Keratinocyte (primary cell): ENCODE measurements at regions not wholly inside any gene's neighbourhood (a gene's known extent, or its start where the extent isn't known, plus 50 kb on each side); places are given as distances from the start of the nearest gene placed in this dataset.

Experiments
- DNase-seq: peaks from one replicate; pipeline ENCODE4 v3.0.0-alpha.2; 2011; ENCODE audit warnings: low read depth, missing footprints, low spot score
- FAIRE-seq: peaks from 2 replicates; lab custom pipeline; 2011; peaks lifted over from hg19 to GRCh38; lab: Jason Lieb, UNC
- H2AFZ ChIP-seq: 2 replicates; pipeline ENCODE4 v1.6.0; 2012; ENCODE audit warnings: low read length, control low read depth, inconsistent platforms; ENCODE audit not compliant: control insufficient read depth
- H3K27ac ChIP-seq: 2 replicates; pipeline ENCODE4 v1.5.1; 2011; ENCODE audit warnings: low read length; ENCODE audit not compliant: control insufficient read depth, insufficient read depth
- H3K27me3 ChIP-seq: 3 replicates; pipeline ENCODE4 v1.6.0; 2011; ENCODE audit warnings: low read length; ENCODE audit not compliant: control insufficient read depth, insufficient read depth; ENCODE audit errors: extremely low read depth
- H3K36me3 ChIP-seq, 2 experiments: 2 replicates in 1 of 2; 3 replicates in 1 of 2; pipeline ENCODE4 v1.5.1; 2011; ENCODE audit warnings: low read length in 2 of 2, mild to moderate bottlenecking in 1 of 2; ENCODE audit not compliant: control insufficient read depth in 2 of 2, insufficient read depth in 2 of 2; ENCODE audit errors: extremely low read depth in 1 of 2
- H3K4me1 ChIP-seq: 3 replicates; pipeline ENCODE4 v1.5.1; 2011; ENCODE audit warnings: low read length; ENCODE audit not compliant: control insufficient read depth, insufficient read depth; ENCODE audit errors: extremely low read depth
- H3K4me2 ChIP-seq: 3 replicates; pipeline ENCODE4 v1.6.0; 2011; ENCODE audit warnings: low read depth, low read length; ENCODE audit not compliant: control insufficient read depth, insufficient read depth; ENCODE audit errors: extremely low read depth
- H3K4me3 ChIP-seq, 3 experiments: fragments of 200-600 bp in 1 of 3; sonication (generic) in 1 of 3; 2 replicates in 2 of 3; 3 replicates in 1 of 3; pipeline ENCODE4 v1.5.1; 2011 to 2016; ENCODE audit warnings: low read length in 3 of 3, mild to moderate bottlenecking in 3 of 3, control low read depth in 2 of 3, inconsistent platforms in 1 of 3, low read depth in 1 of 3, mixed read lengths in 1 of 3, mixed run types in 1 of 3, moderate library complexity in 1 of 3; ENCODE audit not compliant: control insufficient read depth in 2 of 3, insufficient read depth in 2 of 3; ENCODE audit errors: extremely low read depth in 1 of 3
- H3K79me2 ChIP-seq: 2 replicates; pipeline ENCODE4 v1.6.0; 2012; ENCODE audit warnings: low read length; ENCODE audit not compliant: control insufficient read depth, insufficient read depth
- H3K9ac ChIP-seq: 3 replicates; pipeline ENCODE4 v1.6.0; 2011; ENCODE audit warnings: low read length; ENCODE audit not compliant: control insufficient read depth, insufficient read depth; ENCODE audit errors: extremely low read depth
- H3K9me1 ChIP-seq: 3 replicates; pipeline ENCODE4 v1.6.0; 2011; ENCODE audit warnings: low read length; ENCODE audit not compliant: control insufficient read depth, insufficient read depth; ENCODE audit errors: extremely low read depth
- H3K9me3 ChIP-seq: 2 replicates; pipeline ENCODE4 v1.5.1; 2012; ENCODE audit warnings: low read depth, low read length; ENCODE audit not compliant: control insufficient read depth
- H4K20me1 ChIP-seq: 3 replicates; pipeline ENCODE4 v1.6.0; 2011; ENCODE audit warnings: low read length; ENCODE audit not compliant: control insufficient read depth, insufficient read depth; ENCODE audit errors: extremely low read depth
- CTCF ChIP-seq, 3 experiments: IDR thresholded peaks in 1 of 3; conservative IDR thresholded peaks in 1 of 3; optimal IDR thresholded peaks in 1 of 3; 2 replicates in 2 of 3; 3 replicates in 1 of 3; pipeline versions ENCODE3 to v1.5.1; 2011; ENCODE audit warnings: low read length in 3 of 3, mild to moderate bottlenecking in 3 of 3, moderate library complexity in 2 of 3, control low read depth in 1 of 3, inconsistent platforms in 1 of 3; ENCODE audit not compliant: insufficient read depth in 2 of 3; ENCODE audit errors: extremely low read depth in 1 of 3
- EZH2 ChIP-seq: IDR thresholded peaks from one replicate; pipeline ENCODE4 v1.6.1; 2012; ENCODE audit warnings: inconsistent platforms, mild to moderate bottlenecking, low read length, moderate library complexity
- dilution Hi-C: fragments of 300-500 bp; cut with MboI; formaldehyde crosslinking; loops from one replicate; pipeline ENCODE4 v1.7.0; 2020; ENCODE audit warnings: low sequenced_read_pairs; ENCODE audit not compliant: extremely low pct_ligation_motif_present

GRCh38 chr16:52379551-52379950 lies 167.4 kb downstream of the TOX3 start:
- H3K9me1 ChIP-seq = no peaks in the 10 kb centered on the region
- no peak overlapping the region for H2AFZ ChIP-seq
- no peak overlapping the region for H3K27ac ChIP-seq
- no peaks in the 10 kb centered on the region for H3K36me3 ChIP-seq
- no peaks in the 10 kb centered on the region for H3K27me3 ChIP-seq
- no peak overlapping the region for H3K4me3 ChIP-seq
- H3K9ac ChIP-seq = no peak overlapping the region
- H3K4me2 ChIP-seq = no peak overlapping the region
- no peak for DNase-seq
- H3K9me3 ChIP-seq = no peaks in the 10 kb centered on the region
- dilution Hi-C loops = no loop called here
- no peak for FAIRE-seq
- H3K79me2 ChIP-seq = no peaks in the 10 kb centered on the region
- H3K4me1 ChIP-seq = no peaks in the 10 kb centered on the region
- no peak for TF ChIP-seq EZH2
- no peak for TF ChIP-seq CTCF (optimal IDR thresholded peaks at IDR 0.05 in 1 of 3, IDR thresholded peaks at IDR 0.05 in 1 of 3, conservative IDR thresholded peaks at IDR 0.05 in 1 of 3; ENCODE audit: extremely low read depth in 1 of 3, insufficient read depth in 2 of 3, low read length in 3 of 3)
- no peaks in the 10 kb centered on the region for H4K20me1 ChIP-seq

- TF ChIP-seq CTCF (optimal IDR thresholded peaks at IDR 0.05 in 1 of 3, IDR thresholded peaks at IDR 0.05 in 1 of 3, conservative IDR thresholded peaks at IDR 0.05 in 1 of 3; ENCODE audit: extremely low read depth in 1 of 3, insufficient read depth in 2 of 3, low read length in 3 of 3) = no peak
- dilution Hi-C loops = no loop called here
- H3K79me2 ChIP-seq = no peaks in the 10 kb centered on the region
- no peak for DNase-seq
- no peaks in the 10 kb centered on the region for H3K36me3 ChIP-seq
- no peak overlapping the region for H3K27ac ChIP-seq
- no peaks in the 10 kb centered on the region for H3K9me1 ChIP-seq
- no peak overlapping the region for H3K4me3 ChIP-seq
- no peak overlapping the region for H2AFZ ChIP-seq
- no peaks in the 10 kb centered on the region for H3K9me3 ChIP-seq
- FAIRE-seq = no peak
- no peak overlapping the region for H3K9ac ChIP-seq
- no peak overlapping the region for H3K4me2 ChIP-seq
- H4K20me1 ChIP-seq = no peaks in the 10 kb centered on the region
- H3K4me1 ChIP-seq = no peaks in the 10 kb centered on the region
- no peaks in the 10 kb centered on the region for H3K27me3 ChIP-seq
Observed at GRCh38 chr16:52376676-52377280, 170.2 kb downstream of the TOX3 start.
